Frontal cortex (tissue), 3 donors: ENCODE measurements at regions not wholly inside any gene's neighbourhood (a gene's known extent, or its start where the extent isn't known, plus 50 kb on each side); places are given as distances from the start of the nearest gene placed in this dataset.
"Not testable (repeated sequence)": the region's sequence is repeated elsewhere in the genome, so short reads cannot be mapped to it uniquely, and the experiment has no call there.

ENCODE experiments used
- DNase-seq, 2 donors: peaks; one replicate each; pipeline ENCODE4 v3.0.0; 2012; ENCODE audit warnings: low spot score in 2 of 2
- FAIRE-seq: peaks from 2 replicates; lab custom pipeline; 2012; peaks lifted over from hg19 to GRCh38; lab: Jason Lieb, UNC
- donor health status: control.
- donor health status: control.
- donor health status: control.

- DNase-seq, result no peak
- FAIRE-seq, result peak; percentile 30
These were observed 206.6 kb upstream of the PRR16 start for GRCh38 chr5:120257358-120257971.

- DNase-seq (no peak), FAIRE-seq (no peak)
These were observed 206.0 kb upstream of the PRR16 start for GRCh38 chr5:120258123-120258522.

GRCh38 chr5:120260651-120261050 lies 203.4 kb upstream of the PRR16 start:
- FAIRE-seq (no peak), DNase-seq (no peak)

- DNase-seq (no peak), FAIRE-seq (no peak)
These were observed 193.6 kb upstream of the PRR16 start for GRCh38 chr5:120270498-120270897.

- FAIRE-seq (no peak), DNase-seq (no peak)
These were observed 170.3 kb upstream of the PRR16 start for GRCh38 chr5:120293796-120294195.

- DNase-seq, result no peak
- FAIRE-seq, result no peak
These were observed 166.5 kb upstream of the PRR16 start for GRCh38 chr5:120297616-120298015.

- no peak for FAIRE-seq
- DNase-seq, result no peak
These were observed 165.1 kb upstream of the PRR16 start for GRCh38 chr5:120298981-120299380.

- no peak for DNase-seq
- FAIRE-seq, result no peak
These were observed 159.4 kb upstream of the PRR16 start for GRCh38 chr5:120304663-120305062.

- FAIRE-seq (no peak), DNase-seq (no peak)
These were observed 157.8 kb upstream of the PRR16 start for GRCh38 chr5:120306303-120306702.

- no peak for FAIRE-seq
- DNase-seq, result no peak
These were observed 149.9 kb upstream of the PRR16 start for GRCh38 chr5:120314191-120314590.

- no peak for FAIRE-seq
- DNase-seq, result no peak
These were observed 143.5 kb upstream of the PRR16 start for GRCh38 chr5:120320626-120321025.

- DNase-seq, result no peak
- no peak for FAIRE-seq
These were observed 137.4 kb upstream of the PRR16 start for GRCh38 chr5:120326651-120327050.

GRCh38 chr5:120327180-120327579 lies 136.9 kb upstream of the PRR16 start:
- DNase-seq, result no peak
- no peak for FAIRE-seq

GRCh38 chr5:120329095-120329494 lies 135.0 kb upstream of the PRR16 start:
- FAIRE-seq, result no peak

GRCh38 chr5:120330558-120330957 lies 133.5 kb upstream of the PRR16 start:
- no peak for DNase-seq
- no peak for FAIRE-seq

More at GRCh38 chr5:120329095-120329494, 135.0 kb upstream of the PRR16 start:
- DNase-seq, result no peak

- FAIRE-seq, result no peak
- no peak for DNase-seq
These were observed 119.9 kb upstream of the PRR16 start for GRCh38 chr5:120344181-120344580.

GRCh38 chr5:120345947-120346346 lies 118.2 kb upstream of the PRR16 start:
- no peak for FAIRE-seq
- DNase-seq, result no peak

GRCh38 chr5:120351071-120351470 lies 113.0 kb upstream of the PRR16 start:
- FAIRE-seq, result not testable (repeated sequence)

GRCh38 chr5:120354126-120354525 lies 110.0 kb upstream of the PRR16 start:
- no peak for DNase-seq
- FAIRE-seq, result no peak

More at GRCh38 chr5:120351071-120351470, 113.0 kb upstream of the PRR16 start:
- DNase-seq, result not testable (repeated sequence)

GRCh38 chr5:120358949-120359348 lies 105.2 kb upstream of the PRR16 start:
- no peak for DNase-seq
- no peak for FAIRE-seq

GRCh38 chr5:120361941-120362340 lies 102.2 kb upstream of the PRR16 start:
- no peak for FAIRE-seq

GRCh38 chr5:120362426-120362825 lies 101.7 kb upstream of the PRR16 start:
- no peak for FAIRE-seq
- no peak for DNase-seq

More at GRCh38 chr5:120361941-120362340, 102.2 kb upstream of the PRR16 start:
- DNase-seq, result no peak
